Endothelial cell of umbilical vein (primary cell): ENCODE measurements at regions not wholly inside any gene's neighbourhood (a gene's known extent, or its start where the extent isn't known, plus 50 kb on each side); places are given as distances from the start of the nearest gene placed in this dataset.
"Not testable (repeated sequence)": the region's sequence is repeated elsewhere in the genome, so short reads cannot be mapped to it uniquely, and the experiment has no call there.

Experiments
- BruUV-seq: library from RNA; stranded (reverse); fragments of 400-500 nt; replicated peaks from 2 replicates; lab custom pipeline; 2021; lab: Mats Ljungman, UMichigan
- CTCF ChIA-PET: fragments of 300-600, 350-600 bp; sonication (Branson Sonifier 250); formaldehyde crosslinking; loops from one replicate; lab custom pipeline; 2021; ENCODE audit warnings: antibody characterized with exemption, inconsistent platforms; lab: Charles Lee
- POLR2A ChIA-PET: fragments of 300-600, 350-600 bp; sonication (Branson Sonifier 250); formaldehyde crosslinking; loops from one replicate; lab custom pipeline; 2021; ENCODE audit warnings: antibody characterized with exemption, inconsistent platforms; lab: Charles Lee
- DNase-seq: peaks from one replicate; pipeline ENCODE4 v3.0.0-alpha.2; 2011; ENCODE audit warnings: low read depth, low spot score
- FAIRE-seq: peaks from 2 replicates; lab custom pipeline; 2011; peaks lifted over from hg19 to GRCh38; lab: Jason Lieb, UNC
- H2AFZ ChIP-seq: 2 replicates; pipeline ENCODE4 v1.6.0; 2012; ENCODE audit warnings: low read depth, low read length, control low read depth, inconsistent platforms
- H3K27ac ChIP-seq: 2 replicates; pipeline ENCODE4 v1.5.1; 2011; ENCODE audit warnings: low read depth, mild to moderate bottlenecking, control low read depth, low read length, moderate library complexity; ENCODE audit not compliant: insufficient read depth
- H3K27me3 ChIP-seq, 2 experiments: 2 replicates each; pipeline versions ENCODE4 v1.6.0 to v1.6.1; 2011; ENCODE audit warnings: low read length in 2 of 2, mixed read lengths in 1 of 2; ENCODE audit not compliant: control insufficient read depth in 2 of 2, insufficient read depth in 2 of 2
- H3K36me3 ChIP-seq, 2 experiments: 2 replicates in 1 of 2; 3 replicates in 1 of 2; pipeline ENCODE4 v1.5.1; 2011; ENCODE audit warnings: low read length in 2 of 2, mild to moderate bottlenecking in 1 of 2, moderate library complexity in 1 of 2; ENCODE audit not compliant: control insufficient read depth in 2 of 2, insufficient read depth in 2 of 2; ENCODE audit errors: extremely low read depth in 1 of 2
- H3K4me1 ChIP-seq: 3 replicates; pipeline ENCODE4 v1.5.1; 2011; ENCODE audit warnings: mild to moderate bottlenecking, low read length; ENCODE audit not compliant: control insufficient read depth, insufficient read depth; ENCODE audit errors: extremely low read depth
- H3K4me2 ChIP-seq: 2 replicates; pipeline ENCODE4 v1.6.1; 2011; ENCODE audit warnings: low read length, control low read depth, mixed read lengths; ENCODE audit not compliant: insufficient read depth
- H3K4me3 ChIP-seq, 3 experiments: fragments of 200-600 bp in 1 of 3; sonication (generic), shearing (Covaris generic) in 1 of 3; replicated peaks in 1 of 3; 2 replicates each; pipeline ENCODE4 v1.5.1; 2011 to 2016; ENCODE audit warnings: control low read depth in 3 of 3, low read length in 3 of 3, mild to moderate bottlenecking in 2 of 3, inconsistent platforms in 1 of 3, low read depth in 1 of 3, moderate library complexity in 1 of 3; ENCODE audit not compliant: insufficient read depth in 1 of 3
- H3K79me2 ChIP-seq: 2 replicates; pipeline ENCODE4 v1.6.0; 2012; ENCODE audit warnings: low read length, inconsistent platforms; ENCODE audit not compliant: control insufficient read depth, insufficient read depth
- H3K9ac ChIP-seq: replicated peaks from 2 replicates; pipeline ENCODE3; 2011; ENCODE audit warnings: low read length, control low read depth; ENCODE audit not compliant: insufficient read depth; ENCODE audit errors: extremely low read depth
- H3K9me1 ChIP-seq: replicated peaks from 3 replicates; pipeline ENCODE4 v1.6.0; 2011; ENCODE audit warnings: mild to moderate bottlenecking, low read length; ENCODE audit not compliant: control insufficient read depth, insufficient read depth; ENCODE audit errors: extremely low read depth
- H3K9me3 ChIP-seq: replicated peaks from 2 replicates; pipeline ENCODE4 v1.5.1; 2012; ENCODE audit warnings: low read length, inconsistent platforms; ENCODE audit not compliant: control insufficient read depth, insufficient read depth
- H4K20me1 ChIP-seq: replicated peaks from 2 replicates; pipeline ENCODE3; 2011; ENCODE audit warnings: mild to moderate bottlenecking, low read length; ENCODE audit not compliant: control insufficient read depth, insufficient read depth; ENCODE audit errors: extremely low read depth
- EZH2 ChIP-seq: IDR thresholded peaks from 2 replicates; pipeline ENCODE4 v1.6.1; 2012; ENCODE audit warnings: borderline replicate concordance, low read depth, mild to moderate bottlenecking, moderate library complexity, low read length, inconsistent platforms; ENCODE audit not compliant: severe bottlenecking
- FOS ChIP-seq: IDR thresholded peaks from 2 replicates; pipeline ENCODE4 v1.6.1; 2011; ENCODE audit warnings: mild to moderate bottlenecking, low read length, moderate library complexity, borderline replicate concordance; ENCODE audit not compliant: insufficient read depth
- GATA2 ChIP-seq: IDR thresholded peaks from 2 replicates; pipeline ENCODE4 v1.7.0; 2011; ENCODE audit warnings: low read depth, mild to moderate bottlenecking, moderate library complexity, mixed read lengths, low read length; ENCODE audit not compliant: insufficient read length, insufficient read depth
- JUN ChIP-seq: IDR thresholded peaks from 2 replicates; pipeline ENCODE4 v1.6.1; 2011; ENCODE audit warnings: borderline replicate concordance, low read depth; ENCODE audit not compliant: insufficient read length, insufficient read depth
- MYC ChIP-seq: IDR thresholded peaks from one replicate; pipeline ENCODE4 v1.6.1; 2011; ENCODE audit warnings: mild to moderate bottlenecking, low read depth, low read length
- POLR2A ChIP-seq: IDR thresholded peaks from 2 replicates; pipeline ENCODE4 v1.6.1; 2012; ENCODE audit warnings: low read depth, mild to moderate bottlenecking, control low read depth, low read length
- POLR2AphosphoS5 ChIP-seq: IDR thresholded peaks from 2 replicates; pipeline ENCODE4 v1.6.1; 2012; ENCODE audit warnings: low read depth, mild to moderate bottlenecking, control low read depth, low read length, moderate library complexity; ENCODE audit not compliant: insufficient read depth
- dilution Hi-C: fragments of 300-500 bp; cut with MboI; formaldehyde crosslinking; loops from one replicate; pipeline ENCODE4 v1.15.0; 2019; ENCODE audit warnings: low sequenced_read_pairs; ENCODE audit not compliant: extremely low pct_ligation_motif_present
- intact Hi-C: fragments of 100-400 bp; cut with micrococcal nuclease; formaldehyde crosslinking; loops from one replicate; pipeline ENCODE4 v1.10.0; 2022
- TF ChIP-seq, protein P1 (sequence below), 2 donors: IDR thresholded peaks; 1 replicate in 1 of 2; 2 replicates in 1 of 2; pipeline ENCODE4 v1.5.1; 2011; ENCODE audit warnings: low read length in 2 of 2, mild to moderate bottlenecking in 2 of 2, moderate library complexity in 2 of 2, control low read depth in 1 of 2, inconsistent platforms in 1 of 2, low read depth in 1 of 2; ENCODE audit not compliant: insufficient read depth in 1 of 2; ENCODE audit errors: extremely low read depth in 1 of 2
- TF ChIP-seq, protein P2 (sequence below): IDR thresholded peaks from 2 replicates; pipeline ENCODE4 v1.6.1; 2011; ENCODE audit not compliant: insufficient read depth, insufficient read length

DNA sequence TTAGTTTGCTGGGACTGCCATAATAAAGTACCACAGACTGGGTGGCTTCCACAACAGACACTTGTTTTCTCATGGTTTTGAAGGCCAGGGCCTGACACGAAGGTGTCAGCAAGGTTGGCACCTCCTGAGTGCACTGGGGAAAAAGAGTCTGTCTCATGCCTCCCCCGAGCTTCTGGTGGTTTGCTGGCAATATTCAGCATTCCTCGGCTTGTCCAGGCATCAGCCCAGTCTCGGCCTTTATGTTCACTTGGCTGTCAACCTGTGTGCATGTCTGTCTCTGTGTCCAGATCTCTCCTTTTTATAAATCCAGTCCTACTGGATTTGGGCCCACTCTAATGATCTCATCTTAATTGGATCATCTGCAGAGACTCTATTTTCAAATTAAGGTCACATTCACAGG lies 72.6 kb downstream of the DOP1B start:
- FAIRE-seq (no peak), DNase-seq (no peak)
- Histone ChIP-seq H3K79me2 (no peaks in the 10 kb centered on the region), H3K4me2 (no peak overlapping the region), H3K4me1 (no peaks in the 10 kb centered on the region), H3K9ac (no peak overlapping the region), H4K20me1 (no peaks in the 10 kb centered on the region), H3K36me3 (peaks cover 0 to 2% of the 10 kb centered on the region in 2 experiments), H2AFZ (no peak overlapping the region), H3K4me3 (no peak overlapping the region), H3K27me3 (no peaks in the 10 kb centered on the region), H3K27ac (no peak overlapping the region), H3K9me3 (no peaks in the 10 kb centered on the region), H3K9me1 (no peaks in the 10 kb centered on the region)
- CTCF ChIA-PET, result no interaction called here
- POLR2A ChIA-PET, result no interaction called here
- TF ChIP-seq POLR2A (no peak), JUN (no peak), FOS (no peak), MYC (no peak), EZH2 (no peak), POLR2AphosphoS5 (no peak), GATA2 (no peak)
- TF ChIP-seq, protein P1, sequence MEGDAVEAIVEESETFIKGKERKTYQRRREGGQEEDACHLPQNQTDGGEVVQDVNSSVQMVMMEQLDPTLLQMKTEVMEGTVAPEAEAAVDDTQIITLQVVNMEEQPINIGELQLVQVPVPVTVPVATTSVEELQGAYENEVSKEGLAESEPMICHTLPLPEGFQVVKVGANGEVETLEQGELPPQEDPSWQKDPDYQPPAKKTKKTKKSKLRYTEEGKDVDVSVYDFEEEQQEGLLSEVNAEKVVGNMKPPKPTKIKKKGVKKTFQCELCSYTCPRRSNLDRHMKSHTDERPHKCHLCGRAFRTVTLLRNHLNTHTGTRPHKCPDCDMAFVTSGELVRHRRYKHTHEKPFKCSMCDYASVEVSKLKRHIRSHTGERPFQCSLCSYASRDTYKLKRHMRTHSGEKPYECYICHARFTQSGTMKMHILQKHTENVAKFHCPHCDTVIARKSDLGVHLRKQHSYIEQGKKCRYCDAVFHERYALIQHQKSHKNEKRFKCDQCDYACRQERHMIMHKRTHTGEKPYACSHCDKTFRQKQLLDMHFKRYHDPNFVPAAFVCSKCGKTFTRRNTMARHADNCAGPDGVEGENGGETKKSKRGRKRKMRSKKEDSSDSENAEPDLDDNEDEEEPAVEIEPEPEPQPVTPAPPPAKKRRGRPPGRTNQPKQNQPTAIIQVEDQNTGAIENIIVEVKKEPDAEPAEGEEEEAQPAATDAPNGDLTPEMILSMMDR (IDR thresholded peaks at IDR 0.05; ENCODE audit: extremely low read depth in 1 of 2, insufficient read depth in 1 of 2, low read depth in 1 of 2, low read length in 2 of 2), result no peak
- TF ChIP-seq, protein P2, sequence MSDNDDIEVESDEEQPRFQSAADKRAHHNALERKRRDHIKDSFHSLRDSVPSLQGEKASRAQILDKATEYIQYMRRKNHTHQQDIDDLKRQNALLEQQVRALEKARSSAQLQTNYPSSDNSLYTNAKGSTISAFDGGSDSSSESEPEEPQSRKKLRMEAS, result no peak
- dilution Hi-C loops (no loop called here), intact Hi-C loops (no loop called here)
- BruUV-seq, result no TSS peak

DNA sequence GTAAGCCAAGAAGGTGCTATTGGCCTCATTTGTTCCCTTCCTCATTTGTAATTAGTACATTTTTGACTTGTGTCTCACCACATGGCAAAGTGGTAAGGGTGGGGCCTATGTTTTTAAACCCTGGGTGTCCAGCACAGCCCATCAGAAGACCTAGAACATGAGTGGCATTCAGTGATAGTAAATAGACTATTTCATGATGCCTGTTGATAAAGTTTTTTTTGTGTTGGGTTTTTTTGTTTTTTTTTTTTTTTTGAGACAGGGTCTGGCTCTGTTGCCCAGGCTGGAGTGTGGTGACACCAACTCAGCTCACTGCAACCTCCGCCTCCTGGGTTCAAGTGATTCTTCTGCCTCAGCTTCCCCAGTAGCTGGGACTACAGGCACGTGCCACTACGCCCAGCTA lies 74.8 kb downstream of the DOP1B start:
- H3K9me3 ChIP-seq, POLR2A ChIA-PET, H3K9me1 ChIP-seq, H3K27ac ChIP-seq, H3K4me2 ChIP-seq, H4K20me1 ChIP-seq, H3K27me3 ChIP-seq, intact Hi-C loops, H3K4me1 ChIP-seq, H3K4me3 ChIP-seq, H2AFZ ChIP-seq, BruUV-seq, H3K36me3 ChIP-seq, H3K79me2 ChIP-seq, H3K9ac ChIP-seq, FAIRE-seq, DNase-seq, dilution Hi-C loops: not testable (repeated sequence)
- CTCF ChIA-PET, result interaction anchor here (0.6 to 1.3 kb wide), 3 partner anchors 11 to 61 kb away, joined by 3 to 4 read pairs (median 4); no protein-coding TSS in a partner anchor
